ENCODE measurements at regions not wholly inside any gene's neighbourhood (a gene's known extent, or its start where the extent isn't known, plus 50 kb on each side); places are given as distances from the start of the nearest gene placed in this dataset.
"Not testable (repeated sequence)": the region's sequence is repeated elsewhere in the genome, so short reads cannot be mapped to it uniquely, and the experiment has no call there.

- no peak for DNase-seq (ENCODE audit: low spot score)
Observed at GRCh38 chr11:82225502-82225901, 508.2 kb downstream of the FAM181B start.

DNA sequence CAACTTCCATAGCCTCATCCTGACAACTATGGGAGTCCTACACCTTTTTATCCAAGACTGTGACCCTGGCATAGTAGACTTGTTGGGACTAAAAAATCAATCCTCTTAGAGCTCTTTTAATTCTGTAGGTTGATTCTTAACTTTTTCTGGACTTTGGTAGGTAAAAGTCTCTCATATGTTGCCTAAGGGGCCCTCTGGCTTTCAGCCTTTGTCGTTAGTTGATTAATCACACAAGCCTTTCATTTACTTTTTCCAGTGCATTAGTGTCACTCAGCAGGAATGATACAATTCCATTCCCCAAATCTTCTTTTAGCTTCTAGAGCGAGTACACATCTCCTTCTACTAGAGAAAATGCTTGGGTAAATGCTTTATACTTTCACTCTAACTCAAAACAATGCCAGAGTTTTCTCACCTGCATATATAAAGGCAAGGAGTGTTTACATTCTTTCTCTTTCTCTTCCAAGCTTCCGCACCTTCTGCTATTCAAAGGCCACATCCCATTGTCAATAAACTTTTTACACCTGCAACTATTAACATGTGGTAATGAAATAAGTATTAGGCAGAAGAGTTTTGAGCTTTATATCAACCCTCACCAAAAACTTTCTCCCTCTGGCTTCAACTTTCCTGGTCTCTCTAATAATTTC lies 516.6 kb downstream of the FAM181B start:
- DNase-seq (ENCODE audit: low spot score) = no peak

More at GRCh38 chr11:82225502-82225901, 508.2 kb downstream of the FAM181B start:
- ATAC-seq = no peak

GRCh38 chr11:82210011-82210410 lies 523.7 kb downstream of the FAM181B start:
- no peak for DNase-seq (ENCODE audit: low spot score)
- no peak for ATAC-seq

More for the DNA sequence above, 516.6 kb downstream of the FAM181B start:
- ATAC-seq = peak; percentile 71

GRCh38 chr11:82195283-82195682 lies 538.4 kb downstream of the FAM181B start:
- ATAC-seq (no peak), DNase-seq (ENCODE audit: low spot score) (no peak)

DNA sequence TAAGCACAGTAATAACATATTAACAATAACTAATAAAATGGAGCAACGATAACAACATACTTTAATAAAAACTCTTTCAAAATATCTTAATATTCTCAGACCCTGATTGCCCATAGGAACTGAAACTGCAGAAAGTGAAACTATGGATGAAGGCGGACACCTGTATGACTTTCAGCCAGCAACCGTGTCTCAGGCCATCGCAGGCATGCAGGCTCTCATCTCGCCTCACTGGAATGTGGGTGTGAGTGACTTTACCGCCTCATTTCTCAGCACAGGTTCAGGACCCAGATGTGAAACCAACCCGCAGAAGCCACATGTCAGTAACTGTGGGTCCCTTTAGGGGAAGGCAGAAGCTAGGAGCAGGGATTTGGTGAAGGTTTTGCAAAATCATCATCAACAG lies 539.1 kb downstream of the FAM181B start:
- ATAC-seq (no peak), DNase-seq (ENCODE audit: low spot score) (no peak)

- peak; percentile 96 for ATAC-seq
Observed at GRCh38 chr11:82191695-82192094, 542.0 kb downstream of the FAM181B start.

GRCh38 chr11:82185925-82186324 lies 547.7 kb downstream of the FAM181B start:
- DNase-seq (ENCODE audit: low spot score) (no peak), ATAC-seq (no peak)

More at GRCh38 chr11:82191695-82192094, 542.0 kb downstream of the FAM181B start:
- DNase-seq (ENCODE audit: low spot score) = peak; percentile 81

GRCh38 chr11:82184966-82185365 lies 548.7 kb downstream of the FAM181B start:
- no peak for ATAC-seq
- DNase-seq (ENCODE audit: low spot score) = no peak

DNA sequence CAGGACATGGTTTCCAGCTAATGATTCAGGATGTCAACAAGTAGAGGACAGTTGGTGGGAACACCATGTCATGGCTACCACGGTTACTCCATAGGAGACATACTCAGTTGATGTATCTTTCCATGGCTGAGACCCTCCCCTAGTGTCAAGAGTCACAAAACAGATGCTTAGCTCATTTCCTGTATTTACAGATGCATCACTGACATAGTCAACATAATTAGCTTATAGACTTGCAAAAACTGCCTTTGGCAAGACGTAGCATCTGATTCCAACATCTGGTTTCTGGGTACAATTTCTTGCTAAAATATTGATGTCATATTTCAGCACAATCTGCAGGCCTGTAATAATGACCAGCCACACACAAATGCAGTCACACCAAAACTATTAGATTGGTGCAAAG lies 550.3 kb downstream of the FAM181B start:
- no peak for DNase-seq (ENCODE audit: low spot score)
- ATAC-seq = no peak

DNA sequence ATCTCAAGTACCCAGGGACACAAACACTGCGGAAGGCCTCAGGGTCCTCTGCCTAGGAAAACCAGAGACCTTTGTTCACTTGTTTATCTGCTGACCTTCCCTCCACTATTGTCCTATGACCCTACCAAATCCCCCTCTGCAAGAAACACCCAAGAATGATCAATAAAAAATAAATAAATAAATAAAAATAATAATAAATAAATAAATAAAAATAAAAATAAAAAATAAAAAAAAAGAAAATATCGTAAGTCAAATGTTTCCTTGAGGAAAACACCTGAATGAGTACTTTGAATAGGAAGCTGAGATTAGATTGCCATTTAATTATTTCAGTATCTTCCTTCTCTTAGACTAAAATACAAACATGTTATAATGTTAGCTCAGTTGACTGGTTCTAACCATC lies 551.0 kb downstream of the FAM181B start:
- not testable (repeated sequence) for ATAC-seq; DNase-seq (ENCODE audit: low spot score)

DNA sequence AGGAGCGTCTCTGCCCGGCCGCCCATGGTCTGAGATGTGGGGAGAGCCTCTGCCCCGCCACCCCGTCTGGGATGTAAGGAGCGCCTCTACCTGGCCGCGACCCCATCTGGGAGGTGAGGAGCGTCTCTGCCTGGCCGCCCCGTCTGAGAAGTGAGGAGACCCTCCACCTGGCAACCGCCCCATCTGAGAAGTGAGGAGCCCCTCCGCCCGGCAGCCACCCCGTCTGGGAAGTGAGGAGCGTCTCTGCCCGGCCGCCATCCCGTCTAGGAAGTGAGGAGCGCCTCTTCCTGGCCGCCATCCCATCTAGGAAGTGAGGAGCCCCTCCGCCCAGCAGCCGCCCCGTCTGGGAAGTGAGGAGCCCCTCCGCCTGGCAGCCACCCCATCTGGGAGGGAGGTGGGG lies 551.9 kb downstream of the FAM181B start:
- not testable (repeated sequence) for ATAC-seq; DNase-seq (ENCODE audit: low spot score)

DNA sequence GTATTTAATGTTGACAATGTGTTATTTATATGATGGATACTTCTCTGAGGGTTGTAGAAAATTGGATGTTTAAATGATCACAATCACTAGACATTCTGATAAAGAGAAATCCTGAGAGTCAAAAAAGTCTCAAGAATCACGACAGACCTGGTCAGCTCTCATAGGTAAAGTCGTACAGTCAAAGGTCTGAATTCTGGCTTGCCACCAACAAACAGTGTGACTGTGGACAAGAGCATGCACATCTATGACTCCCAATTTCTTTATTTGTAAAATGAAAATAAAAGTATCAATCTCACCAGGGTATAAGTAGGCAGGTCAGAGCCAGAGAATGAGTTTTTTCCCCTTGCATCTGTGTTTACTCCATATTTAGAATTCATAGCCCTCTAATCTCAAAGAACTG lies 556.7 kb downstream of the FAM181B start:
- DNase-seq (ENCODE audit: low spot score) = peak; percentile 44
- ATAC-seq = peak; percentile 80

DNA sequence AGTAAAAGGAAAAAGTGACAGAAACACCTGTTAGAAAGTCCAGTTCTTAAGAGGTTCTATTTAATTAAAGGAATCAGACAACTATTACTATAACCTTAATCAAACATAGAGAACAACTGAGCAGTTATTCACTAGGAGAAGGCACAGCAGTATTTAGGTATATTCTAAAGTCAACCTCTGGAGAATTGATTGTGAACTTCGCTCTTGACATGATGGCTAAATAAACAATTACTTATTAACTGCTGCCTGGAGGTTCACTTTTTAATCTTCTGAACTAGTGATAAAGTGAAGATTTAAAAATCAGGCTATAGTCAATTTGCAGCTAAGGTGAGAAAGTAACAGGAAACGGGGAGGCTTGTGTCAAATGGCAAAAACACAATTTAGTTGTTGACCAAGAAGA lies 557.3 kb downstream of the FAM181B start:
- peak; percentile 93 for ATAC-seq
- DNase-seq (ENCODE audit: low spot score) = no peak

DNA sequence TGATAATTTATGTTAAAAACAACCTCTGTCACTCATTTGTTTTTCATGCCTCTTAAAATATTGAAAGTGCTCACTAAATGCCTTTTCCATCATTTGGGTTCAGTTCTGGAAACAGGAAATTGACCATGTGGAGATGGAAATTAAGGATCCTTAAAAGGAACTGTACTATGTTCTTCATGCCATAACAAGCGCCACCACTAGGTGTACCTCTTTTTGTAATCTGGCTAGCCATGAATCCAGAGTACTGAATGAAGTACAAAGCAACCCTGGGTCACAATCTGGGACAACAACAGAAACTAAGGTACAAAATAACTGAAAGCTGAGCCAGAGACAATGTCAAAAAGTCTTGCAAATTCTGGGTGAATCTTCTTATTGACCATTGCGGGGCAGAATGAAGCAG lies 559.1 kb downstream of the FAM181B start:
- no peak for ATAC-seq
- DNase-seq (ENCODE audit: low spot score) = no peak

DNA sequence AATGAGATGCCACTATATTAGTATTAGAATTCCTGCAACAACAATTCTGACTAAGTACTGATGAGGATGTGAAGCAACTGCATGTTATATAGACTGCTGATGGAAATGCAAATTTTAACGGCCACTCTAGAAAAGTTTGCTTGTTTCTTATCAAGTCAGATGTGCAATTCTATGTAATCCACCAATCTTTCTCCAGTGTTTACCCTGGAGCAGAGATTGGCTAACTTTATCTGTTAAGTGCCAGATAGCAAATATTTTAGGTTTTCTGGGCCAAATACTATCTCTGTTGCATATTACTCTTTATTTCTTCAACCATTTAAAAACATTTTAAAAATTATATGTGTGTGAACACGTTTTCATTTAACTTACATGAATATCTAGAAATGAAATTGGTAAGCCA lies 586.9 kb downstream of the FAM181B start:
- ATAC-seq (peak; percentile 86), DNase-seq (ENCODE audit: low spot score) (no peak)

DNA sequence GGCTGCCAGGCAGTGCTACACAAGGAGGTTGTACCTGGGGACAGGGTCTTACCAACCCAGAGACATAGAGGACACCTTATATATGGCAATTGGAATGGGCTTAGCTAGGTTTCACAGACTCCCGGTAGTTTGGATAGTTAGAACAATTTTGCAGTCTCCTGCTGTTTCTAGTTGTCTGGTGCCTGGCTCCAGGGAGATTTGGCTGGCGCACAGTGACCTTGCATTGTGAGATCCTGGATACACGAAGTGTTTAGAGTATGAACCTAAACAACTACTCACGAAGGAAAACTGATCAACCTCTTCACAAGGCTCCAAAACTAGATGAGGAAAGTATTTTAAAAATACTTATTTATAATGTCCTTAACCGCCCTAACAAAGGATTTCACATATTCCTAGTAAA lies 614.7 kb downstream of the FAM181B start:
- no peak for ATAC-seq
- DNase-seq (ENCODE audit: low spot score) = no peak

GRCh38 chr11:82117362-82117761 lies 616.3 kb downstream of the FAM181B start:
- ATAC-seq = no peak
- no peak for DNase-seq (ENCODE audit: low spot score)

DNA sequence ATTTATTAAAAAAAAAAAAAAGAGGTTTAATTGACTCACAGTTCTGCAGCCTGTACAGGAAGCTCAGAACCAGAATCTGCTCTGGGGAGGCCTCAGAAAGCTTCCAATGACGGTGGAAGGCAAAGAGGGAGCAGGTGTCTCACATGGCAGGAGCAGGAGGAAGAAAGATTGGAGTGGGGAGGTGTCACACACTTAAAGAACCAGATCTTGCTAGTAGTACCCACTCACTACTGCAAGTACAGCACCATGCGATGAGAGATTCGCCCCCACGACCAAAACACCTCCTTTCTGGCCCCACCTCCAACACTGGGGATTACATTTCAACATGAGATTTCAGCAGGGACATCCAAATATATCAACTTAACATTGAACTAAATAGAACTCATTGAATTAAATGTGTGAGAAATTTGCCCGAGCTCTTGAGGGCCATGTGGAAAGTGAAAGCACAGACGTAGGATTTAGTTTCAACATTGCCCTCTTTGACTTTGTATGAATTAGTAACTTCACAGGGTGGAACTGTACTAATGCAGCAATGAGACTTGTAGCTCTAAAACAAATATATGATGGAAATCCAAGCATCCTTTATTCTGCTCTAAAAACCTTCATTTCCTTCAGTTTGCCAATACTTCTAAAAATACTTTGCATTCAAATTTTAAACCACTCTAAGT lies 628.2 kb downstream of the FAM181B start:
- ATAC-seq (peak; percentile 56), DNase-seq (ENCODE audit: low spot score) (no peak)

DNA sequence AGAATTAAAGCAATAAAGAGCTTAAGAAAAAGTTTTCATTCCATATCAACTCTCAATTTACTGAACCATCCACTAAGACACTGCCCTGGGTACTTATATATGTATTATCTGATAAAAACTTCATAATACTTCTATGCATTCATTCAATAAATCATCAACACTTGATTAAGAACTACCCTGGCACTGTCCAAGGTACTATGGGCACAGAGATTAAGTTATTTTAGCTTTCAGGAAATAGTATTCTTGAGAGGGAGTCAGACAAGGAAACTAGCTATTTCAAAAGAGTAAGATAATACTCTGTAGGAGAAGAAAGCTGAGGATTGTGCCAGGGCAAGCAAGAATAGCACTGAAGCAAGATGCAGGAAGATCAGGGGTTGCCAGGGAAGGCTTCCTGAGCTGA lies 640.8 kb downstream of the FAM181B start:
- no peak for DNase-seq (ENCODE audit: low spot score)
- no peak for ATAC-seq

DNA sequence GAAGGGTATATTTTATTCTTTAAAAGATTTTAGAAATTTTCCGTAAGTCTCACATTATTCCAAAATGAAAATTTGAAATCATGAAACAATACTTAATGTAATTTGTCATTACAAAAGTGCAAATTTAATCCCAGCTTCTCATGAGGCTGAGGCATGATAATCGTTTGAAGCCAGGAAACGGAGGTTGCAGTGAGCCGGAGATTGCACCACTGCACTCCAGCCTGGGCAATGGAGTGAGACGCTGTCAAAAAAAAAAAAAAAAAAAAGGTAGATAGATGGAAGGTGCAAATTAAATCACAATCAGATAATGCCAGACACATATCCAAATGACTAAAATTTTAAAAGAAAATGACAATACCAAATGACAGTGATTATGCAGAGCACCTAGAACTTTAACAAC lies 644.2 kb downstream of the FAM181B start:
- ATAC-seq (no peak), DNase-seq (ENCODE audit: low spot score) (no peak)

- DNase-seq (ENCODE audit: low spot score) = no peak
- ATAC-seq = no peak
Observed at GRCh38 chr11:82085493-82085892, 648.2 kb downstream of the FAM181B start.

DNA sequence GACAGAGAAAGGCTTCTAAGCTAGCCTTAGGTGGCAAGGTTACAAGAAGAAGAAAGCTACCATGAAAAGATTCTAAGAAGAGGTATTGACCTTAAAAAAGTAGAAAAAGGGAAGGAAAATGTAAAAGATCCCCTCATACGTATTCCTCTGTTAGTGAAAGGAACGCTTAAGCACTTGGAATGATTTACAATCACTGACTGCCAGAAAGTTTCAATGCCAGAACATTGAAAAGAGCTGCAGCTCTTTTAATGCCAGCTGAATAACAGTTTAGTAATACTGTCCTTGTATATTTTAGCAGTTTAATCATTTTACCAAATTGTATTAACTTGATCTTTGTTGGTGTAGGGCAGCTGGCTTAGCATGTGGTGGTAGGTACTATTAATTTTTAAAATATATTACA lies 650.7 kb downstream of the FAM181B start:
- ATAC-seq (no peak), DNase-seq (ENCODE audit: low spot score) (no peak)

DNA sequence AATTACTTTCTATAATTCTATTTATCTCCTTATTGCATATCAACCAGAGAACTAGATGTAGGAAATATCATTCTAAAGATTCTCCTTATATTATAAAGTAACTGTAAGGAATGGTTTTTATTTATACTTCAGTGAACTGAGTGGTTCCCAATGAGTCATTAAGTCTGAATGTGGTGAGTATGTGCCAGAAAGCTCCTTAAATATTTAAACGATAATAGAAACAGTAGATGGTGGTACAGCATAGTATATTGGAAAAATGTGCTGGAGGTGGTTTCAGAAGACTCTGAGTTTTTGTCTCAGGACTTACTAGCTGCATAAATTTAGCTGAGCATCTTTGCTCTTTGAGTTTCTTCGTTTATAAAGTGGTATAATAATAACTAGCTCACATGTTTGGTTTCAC lies 653.5 kb downstream of the FAM181B start:
- ATAC-seq (no peak), DNase-seq (ENCODE audit: low spot score) (no peak)

All from left lobe of liver (tissue), 2 donors.